ENCODE measurements at regions not wholly inside any gene's neighbourhood (a gene's known extent, or its start where the extent isn't known, plus 50 kb on each side); places are given as distances from the start of the nearest gene placed in this dataset.

DNA sequence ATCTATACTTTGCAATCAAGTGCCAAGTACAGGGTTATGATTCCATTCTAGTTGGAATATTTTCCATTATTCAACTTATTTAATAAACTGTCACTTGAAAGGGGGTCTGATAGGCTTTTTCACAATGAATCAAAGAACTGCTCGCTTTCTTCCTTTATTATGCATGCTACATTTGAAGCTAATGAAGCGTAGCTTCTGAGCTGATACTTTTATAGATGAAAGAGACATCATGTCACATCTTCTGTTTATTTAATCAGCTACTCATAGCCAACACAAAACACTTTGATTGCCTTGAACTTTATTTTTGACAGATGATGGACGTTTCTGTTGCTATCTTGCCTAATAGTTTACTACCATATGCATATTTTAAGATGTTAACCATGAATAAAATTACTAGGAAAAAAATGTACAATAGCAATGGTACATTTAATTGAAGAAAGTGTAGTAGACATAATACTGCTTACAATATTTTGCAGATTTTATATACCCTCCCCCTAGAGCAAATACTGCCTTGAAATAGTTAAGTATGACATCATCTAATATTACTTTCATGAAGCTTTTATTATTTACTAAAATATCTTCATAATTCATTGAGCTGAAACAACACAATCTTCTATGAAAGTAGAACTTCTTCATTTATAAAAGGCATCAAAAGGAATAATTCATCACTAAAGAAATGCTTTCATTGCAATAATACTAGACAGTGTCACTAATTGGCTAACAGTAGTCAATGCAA, 529.3 kb upstream of the TYRP1 start:
- DNase-seq (ENCODE audit: low read depth, low spot score) (no peak), ATAC-seq (no peak)
- in situ Hi-C loops (cut with HindIII; ENCODE audit: low pct_unique_long_range_greater_than_20kb, low sequenced_read_pairs) (no loop called here), intact Hi-C loops (cut with micrococcal nuclease; ENCODE audit: unreplicated experiment) (no loop called here)
- H3K4me1 ChIP-seq (ENCODE audit: control insufficient read depth, insufficient read depth, low read length) = no peaks in the 10 kb centered on the region
- CTCF ChIA-PET = no interaction called here
- H3K27ac ChIP-seq (ENCODE audit: low read length) = no peak overlapping the region
- H3K9me3 ChIP-seq (ENCODE audit: control insufficient read depth, insufficient read depth, low read depth, low read length) = no peaks in the 10 kb centered on the region
- POLR2A ChIA-PET = no interaction called here
- H3K36me3 ChIP-seq (ENCODE audit: control insufficient read depth, insufficient read depth, low read length) = no peaks in the 10 kb centered on the region
- no peak overlapping the region for H3K4me3 ChIP-seq (ENCODE audit: low read depth in 2 of 2, low read length in 2 of 2)
- BruUV-seq (replicated peaks) = no TSS peak
- H3K27me3 ChIP-seq (ENCODE audit: control insufficient read depth, insufficient read depth, low read length) = no peaks in the 10 kb centered on the region
- no peak for TF ChIP-seq POLR2AphosphoS5 (IDR thresholded peaks at IDR 0.05; ENCODE audit: low read depth, low read length)
- TF ChIP-seq CTCF (IDR thresholded peaks at IDR 0.05) = no peak
- TF ChIP-seq, protein P1, sequence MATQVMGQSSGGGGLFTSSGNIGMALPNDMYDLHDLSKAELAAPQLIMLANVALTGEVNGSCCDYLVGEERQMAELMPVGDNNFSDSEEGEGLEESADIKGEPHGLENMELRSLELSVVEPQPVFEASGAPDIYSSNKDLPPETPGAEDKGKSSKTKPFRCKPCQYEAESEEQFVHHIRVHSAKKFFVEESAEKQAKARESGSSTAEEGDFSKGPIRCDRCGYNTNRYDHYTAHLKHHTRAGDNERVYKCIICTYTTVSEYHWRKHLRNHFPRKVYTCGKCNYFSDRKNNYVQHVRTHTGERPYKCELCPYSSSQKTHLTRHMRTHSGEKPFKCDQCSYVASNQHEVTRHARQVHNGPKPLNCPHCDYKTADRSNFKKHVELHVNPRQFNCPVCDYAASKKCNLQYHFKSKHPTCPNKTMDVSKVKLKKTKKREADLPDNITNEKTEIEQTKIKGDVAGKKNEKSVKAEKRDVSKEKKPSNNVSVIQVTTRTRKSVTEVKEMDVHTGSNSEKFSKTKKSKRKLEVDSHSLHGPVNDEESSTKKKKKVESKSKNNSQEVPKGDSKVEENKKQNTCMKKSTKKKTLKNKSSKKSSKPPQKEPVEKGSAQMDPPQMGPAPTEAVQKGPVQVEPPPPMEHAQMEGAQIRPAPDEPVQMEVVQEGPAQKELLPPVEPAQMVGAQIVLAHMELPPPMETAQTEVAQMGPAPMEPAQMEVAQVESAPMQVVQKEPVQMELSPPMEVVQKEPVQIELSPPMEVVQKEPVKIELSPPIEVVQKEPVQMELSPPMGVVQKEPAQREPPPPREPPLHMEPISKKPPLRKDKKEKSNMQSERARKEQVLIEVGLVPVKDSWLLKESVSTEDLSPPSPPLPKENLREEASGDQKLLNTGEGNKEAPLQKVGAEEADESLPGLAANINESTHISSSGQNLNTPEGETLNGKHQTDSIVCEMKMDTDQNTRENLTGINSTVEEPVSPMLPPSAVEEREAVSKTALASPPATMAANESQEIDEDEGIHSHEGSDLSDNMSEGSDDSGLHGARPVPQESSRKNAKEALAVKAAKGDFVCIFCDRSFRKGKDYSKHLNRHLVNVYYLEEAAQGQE (IDR thresholded peaks at IDR 0.05; ENCODE audit: insufficient read depth in 1 of 2, low read depth in 2 of 2, low read length in 1 of 2) = no peak
- TF ChIP-seq TCF7L2 (IDR thresholded peaks at IDR 0.05; ENCODE audit: low read depth, low read length) = no peak
- TF ChIP-seq SIN3A (IDR thresholded peaks at IDR 0.05; ENCODE audit: borderline replicate concordance, insufficient read depth, low read depth, low read length) = no peak

DNA sequence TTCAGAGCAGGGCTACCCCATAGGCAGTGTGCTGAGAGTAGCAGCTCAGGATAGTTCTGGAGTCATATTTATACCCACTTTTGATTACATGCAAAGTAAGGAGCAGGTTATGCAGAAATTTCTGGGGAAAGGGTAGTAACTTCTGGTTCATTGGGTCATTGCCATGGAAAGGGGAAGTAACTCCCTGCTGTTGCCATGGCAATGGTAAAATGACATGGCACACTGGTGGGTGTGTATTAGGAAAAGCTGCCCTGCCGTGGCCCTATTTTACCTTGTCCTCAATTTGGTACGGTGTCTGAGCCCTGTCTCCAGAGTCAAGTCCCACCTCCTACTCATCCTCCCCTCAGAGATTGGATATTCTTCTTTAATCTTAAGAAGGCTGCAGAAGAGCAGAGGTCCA, 526.7 kb upstream of the TYRP1 start:
- H3K27ac ChIP-seq (ENCODE audit: low read length) = no peak overlapping the region
- POLR2A ChIA-PET = interaction anchor here (0.7 kb wide), 1 partner anchor 52 kb away, joined by 4 read pairs; no protein-coding TSS in a partner anchor
- in situ Hi-C loops (cut with HindIII; ENCODE audit: low pct_unique_long_range_greater_than_20kb, low sequenced_read_pairs) = no loop called here
- no peak for ATAC-seq
- H3K36me3 ChIP-seq (ENCODE audit: control insufficient read depth, insufficient read depth, low read length) = no peaks in the 10 kb centered on the region
- BruUV-seq (replicated peaks) = no TSS peak
- H3K4me1 ChIP-seq (ENCODE audit: control insufficient read depth, insufficient read depth, low read length) = no peaks in the 10 kb centered on the region
- TF ChIP-seq CTCF (IDR thresholded peaks at IDR 0.05) = no peak
- no peak for TF ChIP-seq SIN3A (IDR thresholded peaks at IDR 0.05; ENCODE audit: borderline replicate concordance, insufficient read depth, low read depth, low read length)
- TF ChIP-seq, protein P1 (IDR thresholded peaks at IDR 0.05; ENCODE audit: insufficient read depth in 1 of 2, low read depth in 2 of 2, low read length in 1 of 2) = no peak
- TF ChIP-seq TCF7L2 (IDR thresholded peaks at IDR 0.05; ENCODE audit: low read depth, low read length) = no peak
- no peak for TF ChIP-seq POLR2AphosphoS5 (IDR thresholded peaks at IDR 0.05; ENCODE audit: low read depth, low read length)
- CTCF ChIA-PET = no interaction called here
- H3K9me3 ChIP-seq (ENCODE audit: control insufficient read depth, insufficient read depth, low read depth, low read length) = no peaks in the 10 kb centered on the region
- DNase-seq (ENCODE audit: low read depth, low spot score) = no peak
- no peak overlapping the region for H3K4me3 ChIP-seq (ENCODE audit: low read depth in 2 of 2, low read length in 2 of 2)
- no peaks in the 10 kb centered on the region for H3K27me3 ChIP-seq (ENCODE audit: control insufficient read depth, insufficient read depth, low read length)
- intact Hi-C loops (cut with micrococcal nuclease; ENCODE audit: unreplicated experiment) = no loop called here

All from Panc1 (cell line).